ENCODE measurements at regions not wholly inside any gene's neighbourhood (a gene's known extent, or its start where the extent isn't known, plus 50 kb on each side); places are given as distances from the start of the nearest gene placed in this dataset.

DNA sequence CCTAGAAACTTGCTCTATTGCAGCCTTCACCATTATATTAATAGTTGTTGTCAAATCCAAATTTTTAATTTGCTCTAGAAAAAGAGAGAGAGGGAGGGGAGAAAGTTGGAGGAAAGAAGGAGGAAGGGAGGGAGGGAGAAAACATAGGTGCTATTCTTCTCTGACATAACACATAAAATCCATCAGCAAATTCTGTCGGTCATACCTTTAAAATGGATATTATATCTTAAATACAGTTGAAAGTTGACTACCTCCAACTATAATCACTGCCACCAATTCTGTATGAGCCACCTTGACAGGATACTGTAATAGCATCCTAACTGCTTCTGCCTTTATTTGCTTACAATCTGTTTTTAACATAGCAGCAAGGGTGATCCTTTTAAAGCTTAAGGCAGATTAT, 314.7 kb upstream of the ALCAM start:
- no peaks in the 10 kb centered on the region for H3K4me1 ChIP-seq (ENCODE audit: control insufficient read depth, insufficient read depth, low read length)
- POLR2A ChIA-PET, result no interaction called here
- no TSS peak for BruUV-seq (replicated peaks)
- no peaks in the 10 kb centered on the region for H3K36me3 ChIP-seq (ENCODE audit: control insufficient read depth, insufficient read depth, low read length)
- CTCF ChIA-PET, result no interaction called here
- DNase-seq (ENCODE audit: low read depth, low spot score) (no peak), ATAC-seq (no peak)
- H3K27ac ChIP-seq (ENCODE audit: low read length), result no peak overlapping the region
- no peaks in the 10 kb centered on the region for H3K9me3 ChIP-seq (ENCODE audit: control insufficient read depth, insufficient read depth, low read depth, low read length)
- TF ChIP-seq POLR2AphosphoS5 (IDR thresholded peaks at IDR 0.05; ENCODE audit: low read depth, low read length) (no peak), TCF7L2 (IDR thresholded peaks at IDR 0.05; ENCODE audit: low read depth, low read length) (no peak), SIN3A (IDR thresholded peaks at IDR 0.05; ENCODE audit: borderline replicate concordance, insufficient read depth, low read depth, low read length) (no peak)
- TF ChIP-seq, protein P1, sequence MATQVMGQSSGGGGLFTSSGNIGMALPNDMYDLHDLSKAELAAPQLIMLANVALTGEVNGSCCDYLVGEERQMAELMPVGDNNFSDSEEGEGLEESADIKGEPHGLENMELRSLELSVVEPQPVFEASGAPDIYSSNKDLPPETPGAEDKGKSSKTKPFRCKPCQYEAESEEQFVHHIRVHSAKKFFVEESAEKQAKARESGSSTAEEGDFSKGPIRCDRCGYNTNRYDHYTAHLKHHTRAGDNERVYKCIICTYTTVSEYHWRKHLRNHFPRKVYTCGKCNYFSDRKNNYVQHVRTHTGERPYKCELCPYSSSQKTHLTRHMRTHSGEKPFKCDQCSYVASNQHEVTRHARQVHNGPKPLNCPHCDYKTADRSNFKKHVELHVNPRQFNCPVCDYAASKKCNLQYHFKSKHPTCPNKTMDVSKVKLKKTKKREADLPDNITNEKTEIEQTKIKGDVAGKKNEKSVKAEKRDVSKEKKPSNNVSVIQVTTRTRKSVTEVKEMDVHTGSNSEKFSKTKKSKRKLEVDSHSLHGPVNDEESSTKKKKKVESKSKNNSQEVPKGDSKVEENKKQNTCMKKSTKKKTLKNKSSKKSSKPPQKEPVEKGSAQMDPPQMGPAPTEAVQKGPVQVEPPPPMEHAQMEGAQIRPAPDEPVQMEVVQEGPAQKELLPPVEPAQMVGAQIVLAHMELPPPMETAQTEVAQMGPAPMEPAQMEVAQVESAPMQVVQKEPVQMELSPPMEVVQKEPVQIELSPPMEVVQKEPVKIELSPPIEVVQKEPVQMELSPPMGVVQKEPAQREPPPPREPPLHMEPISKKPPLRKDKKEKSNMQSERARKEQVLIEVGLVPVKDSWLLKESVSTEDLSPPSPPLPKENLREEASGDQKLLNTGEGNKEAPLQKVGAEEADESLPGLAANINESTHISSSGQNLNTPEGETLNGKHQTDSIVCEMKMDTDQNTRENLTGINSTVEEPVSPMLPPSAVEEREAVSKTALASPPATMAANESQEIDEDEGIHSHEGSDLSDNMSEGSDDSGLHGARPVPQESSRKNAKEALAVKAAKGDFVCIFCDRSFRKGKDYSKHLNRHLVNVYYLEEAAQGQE (IDR thresholded peaks at IDR 0.05; ENCODE audit: insufficient read depth in 1 of 2, low read depth in 2 of 2, low read length in 1 of 2), result no peak
- TF ChIP-seq, protein P2, sequence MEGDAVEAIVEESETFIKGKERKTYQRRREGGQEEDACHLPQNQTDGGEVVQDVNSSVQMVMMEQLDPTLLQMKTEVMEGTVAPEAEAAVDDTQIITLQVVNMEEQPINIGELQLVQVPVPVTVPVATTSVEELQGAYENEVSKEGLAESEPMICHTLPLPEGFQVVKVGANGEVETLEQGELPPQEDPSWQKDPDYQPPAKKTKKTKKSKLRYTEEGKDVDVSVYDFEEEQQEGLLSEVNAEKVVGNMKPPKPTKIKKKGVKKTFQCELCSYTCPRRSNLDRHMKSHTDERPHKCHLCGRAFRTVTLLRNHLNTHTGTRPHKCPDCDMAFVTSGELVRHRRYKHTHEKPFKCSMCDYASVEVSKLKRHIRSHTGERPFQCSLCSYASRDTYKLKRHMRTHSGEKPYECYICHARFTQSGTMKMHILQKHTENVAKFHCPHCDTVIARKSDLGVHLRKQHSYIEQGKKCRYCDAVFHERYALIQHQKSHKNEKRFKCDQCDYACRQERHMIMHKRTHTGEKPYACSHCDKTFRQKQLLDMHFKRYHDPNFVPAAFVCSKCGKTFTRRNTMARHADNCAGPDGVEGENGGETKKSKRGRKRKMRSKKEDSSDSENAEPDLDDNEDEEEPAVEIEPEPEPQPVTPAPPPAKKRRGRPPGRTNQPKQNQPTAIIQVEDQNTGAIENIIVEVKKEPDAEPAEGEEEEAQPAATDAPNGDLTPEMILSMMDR (IDR thresholded peaks at IDR 0.05), result no peak
- H3K4me3 ChIP-seq (ENCODE audit: low read depth in 2 of 2, low read length in 2 of 2), result no peak overlapping the region
- intact Hi-C loops (cut with micrococcal nuclease; ENCODE audit: unreplicated experiment) (no loop called here), in situ Hi-C loops (cut with HindIII; ENCODE audit: low pct_unique_long_range_greater_than_20kb, low sequenced_read_pairs) (no loop called here)
- no peaks in the 10 kb centered on the region for H3K27me3 ChIP-seq (ENCODE audit: control insufficient read depth, insufficient read depth, low read length)

DNA sequence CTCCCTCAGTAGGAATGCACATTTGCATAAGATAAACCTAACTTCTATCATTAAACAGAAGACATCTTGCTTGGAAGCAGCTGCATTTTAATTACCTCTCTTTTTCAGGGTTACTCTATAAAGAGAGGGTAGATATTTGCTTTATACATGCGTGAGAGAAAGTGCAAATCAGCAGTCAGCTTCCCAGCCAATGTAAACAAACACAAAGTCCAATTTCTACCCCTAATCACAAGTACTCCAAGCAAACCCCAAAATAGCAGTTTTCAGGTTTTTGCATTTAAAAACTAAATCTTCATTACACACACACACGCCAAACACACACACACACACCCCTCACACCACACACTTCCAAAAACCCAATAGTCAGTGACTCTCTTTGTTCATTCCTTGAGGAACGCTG, 303.9 kb upstream of the ALCAM start:
- POLR2A ChIA-PET, result no interaction called here
- H3K27me3 ChIP-seq (ENCODE audit: control insufficient read depth, insufficient read depth, low read length), result no peaks in the 10 kb centered on the region
- no peaks in the 10 kb centered on the region for H3K36me3 ChIP-seq (ENCODE audit: control insufficient read depth, insufficient read depth, low read length)
- intact Hi-C loops (cut with micrococcal nuclease; ENCODE audit: unreplicated experiment), result no loop called here
- H3K27ac ChIP-seq (ENCODE audit: low read length), result no peak overlapping the region
- H3K4me3 ChIP-seq (ENCODE audit: low read depth in 2 of 2, low read length in 2 of 2), result no peak overlapping the region
- no peaks in the 10 kb centered on the region for H3K9me3 ChIP-seq (ENCODE audit: control insufficient read depth, insufficient read depth, low read depth, low read length)
- DNase-seq (ENCODE audit: low read depth, low spot score) (no peak), ATAC-seq (no peak)
- CTCF ChIA-PET, result no interaction called here
- TF ChIP-seq, protein P2 (IDR thresholded peaks at IDR 0.05), result no peak
- TF ChIP-seq POLR2AphosphoS5 (IDR thresholded peaks at IDR 0.05; ENCODE audit: low read depth, low read length) (no peak), SIN3A (IDR thresholded peaks at IDR 0.05; ENCODE audit: borderline replicate concordance, insufficient read depth, low read depth, low read length) (no peak), TCF7L2 (IDR thresholded peaks at IDR 0.05; ENCODE audit: low read depth, low read length) (no peak)
- TF ChIP-seq, protein P1 (IDR thresholded peaks at IDR 0.05; ENCODE audit: insufficient read depth in 1 of 2, low read depth in 2 of 2, low read length in 1 of 2), result no peak
- in situ Hi-C loops (cut with HindIII; ENCODE audit: low pct_unique_long_range_greater_than_20kb, low sequenced_read_pairs), result no loop called here
- H3K4me1 ChIP-seq (ENCODE audit: control insufficient read depth, insufficient read depth, low read length), result no peaks in the 10 kb centered on the region
- no TSS peak for BruUV-seq (replicated peaks)
